ENCODE measurements at regions not wholly inside any gene's neighbourhood (a gene's known extent, or its start where the extent isn't known, plus 50 kb on each side); places are given as distances from the start of the nearest gene placed in this dataset.

DNA sequence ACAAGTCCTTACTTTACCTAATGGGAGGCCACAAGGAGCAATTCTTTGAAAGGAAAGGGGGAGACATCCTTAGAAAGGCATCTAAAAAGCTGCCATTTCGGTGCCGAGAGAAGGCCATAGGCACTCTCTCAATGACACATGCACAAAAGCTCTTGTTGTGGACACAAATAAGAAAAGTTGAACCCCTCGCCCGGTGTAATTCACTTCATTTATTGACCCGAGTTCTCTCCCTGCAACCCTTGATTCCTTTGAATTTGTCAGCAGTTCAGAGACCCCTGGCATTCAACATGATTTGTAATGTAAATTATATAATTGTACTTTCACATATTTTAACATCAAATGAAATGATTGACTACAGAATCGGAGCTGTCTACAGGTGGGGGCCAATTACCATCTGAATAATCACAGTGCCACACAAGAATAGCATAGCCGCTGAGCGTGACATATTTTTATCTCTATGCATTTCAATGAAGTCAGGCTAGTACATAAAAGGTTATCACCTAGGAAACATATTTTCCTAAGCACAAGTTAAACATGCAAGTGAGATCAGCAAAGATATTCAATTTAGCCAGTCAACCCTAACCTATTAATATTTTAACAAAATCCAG lies 66.7 kb downstream of the IRX6 start:
- TF ChIP-seq, protein P1, sequence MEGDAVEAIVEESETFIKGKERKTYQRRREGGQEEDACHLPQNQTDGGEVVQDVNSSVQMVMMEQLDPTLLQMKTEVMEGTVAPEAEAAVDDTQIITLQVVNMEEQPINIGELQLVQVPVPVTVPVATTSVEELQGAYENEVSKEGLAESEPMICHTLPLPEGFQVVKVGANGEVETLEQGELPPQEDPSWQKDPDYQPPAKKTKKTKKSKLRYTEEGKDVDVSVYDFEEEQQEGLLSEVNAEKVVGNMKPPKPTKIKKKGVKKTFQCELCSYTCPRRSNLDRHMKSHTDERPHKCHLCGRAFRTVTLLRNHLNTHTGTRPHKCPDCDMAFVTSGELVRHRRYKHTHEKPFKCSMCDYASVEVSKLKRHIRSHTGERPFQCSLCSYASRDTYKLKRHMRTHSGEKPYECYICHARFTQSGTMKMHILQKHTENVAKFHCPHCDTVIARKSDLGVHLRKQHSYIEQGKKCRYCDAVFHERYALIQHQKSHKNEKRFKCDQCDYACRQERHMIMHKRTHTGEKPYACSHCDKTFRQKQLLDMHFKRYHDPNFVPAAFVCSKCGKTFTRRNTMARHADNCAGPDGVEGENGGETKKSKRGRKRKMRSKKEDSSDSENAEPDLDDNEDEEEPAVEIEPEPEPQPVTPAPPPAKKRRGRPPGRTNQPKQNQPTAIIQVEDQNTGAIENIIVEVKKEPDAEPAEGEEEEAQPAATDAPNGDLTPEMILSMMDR (IDR thresholded peaks at IDR 0.05; ENCODE audit: low read depth, low read length): no peak
- no peak overlapping the region for H3K4me3 ChIP-seq (replicated peaks in 1 of 2; ENCODE audit: low read depth in 2 of 2, low read length in 2 of 2)
- DNase-seq (ENCODE audit: low read depth in 2 of 2): no peak

DNA sequence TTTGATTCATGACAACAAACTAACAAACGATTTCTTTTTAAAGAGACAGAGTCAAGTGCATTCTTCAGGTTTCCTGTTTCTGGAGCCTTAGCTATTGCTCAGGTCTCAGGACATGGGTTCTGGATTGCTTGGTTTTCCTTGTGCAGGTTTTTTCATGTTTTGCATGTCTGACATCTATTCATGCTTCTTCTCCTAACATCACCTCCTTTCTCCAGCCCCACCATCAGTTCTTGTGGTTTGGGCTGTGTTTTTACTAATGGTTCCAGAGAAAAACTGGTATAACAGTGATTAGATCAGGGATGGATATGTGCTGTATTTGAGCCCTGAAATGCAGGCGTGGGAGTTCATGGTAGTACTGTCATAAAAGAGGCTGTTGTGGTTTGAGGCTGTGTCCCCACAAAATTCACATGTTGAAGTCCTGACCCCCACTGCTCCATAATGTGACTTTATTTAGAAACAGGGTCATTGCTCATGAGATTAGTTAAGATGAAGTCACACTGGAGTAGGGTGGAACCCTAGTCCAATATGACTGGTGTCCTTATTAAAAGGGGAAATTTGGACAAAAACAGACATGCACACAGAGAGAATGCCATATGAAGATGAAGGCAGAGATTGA lies 67.9 kb downstream of the IRX6 start:
- DNase-seq (ENCODE audit: low read depth in 2 of 2): no peak
- no peak overlapping the region for H3K4me3 ChIP-seq (replicated peaks in 1 of 2; ENCODE audit: low read depth in 2 of 2, low read length in 2 of 2)
- TF ChIP-seq, protein P1 (IDR thresholded peaks at IDR 0.05; ENCODE audit: low read depth, low read length): no peak

DNA sequence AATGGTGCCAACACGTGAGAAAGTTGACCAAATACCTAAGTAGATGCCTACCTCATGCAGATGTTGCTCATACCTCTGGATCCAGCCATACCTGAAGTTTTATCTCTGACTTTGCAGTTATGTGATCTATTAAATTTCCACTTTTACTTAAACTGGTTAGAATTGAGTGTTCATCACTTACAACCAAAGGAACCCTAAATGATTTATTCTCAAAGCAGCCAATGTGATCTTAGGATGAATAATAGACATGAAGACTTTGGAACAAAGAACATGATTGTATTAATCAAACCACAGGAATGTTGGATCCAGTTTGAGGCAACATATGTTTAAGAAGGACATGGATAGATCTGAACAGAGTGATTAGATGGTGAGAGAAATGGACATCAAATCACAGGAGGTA lies 68.7 kb downstream of the IRX6 start:
- no peak overlapping the region for H3K4me3 ChIP-seq (replicated peaks in 1 of 2; ENCODE audit: low read depth in 2 of 2, low read length in 2 of 2)

DNA sequence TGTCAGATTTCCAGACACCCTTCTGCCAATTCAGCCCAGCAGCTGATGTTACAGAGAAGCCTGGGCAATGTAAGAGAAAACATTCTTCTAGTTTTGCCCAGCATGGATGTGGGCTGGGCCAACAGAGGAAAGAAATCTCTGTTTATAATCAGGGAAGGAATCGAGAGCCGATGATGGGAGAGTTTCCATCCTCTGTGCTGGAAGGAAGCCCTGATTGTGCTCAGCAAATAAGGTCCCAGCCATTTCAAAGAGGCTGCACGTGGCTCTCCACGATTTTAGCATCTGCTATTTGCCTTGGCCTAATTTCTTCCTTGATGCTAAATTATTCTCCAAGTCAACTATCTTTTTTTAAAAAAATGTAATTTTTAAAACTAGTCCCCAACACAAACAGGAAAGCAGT lies 70.0 kb downstream of the IRX6 start:
- no peak for DNase-seq (ENCODE audit: low read depth in 2 of 2)
- no peak overlapping the region for H3K4me3 ChIP-seq (replicated peaks in 1 of 2; ENCODE audit: low read depth in 2 of 2, low read length in 2 of 2)
- TF ChIP-seq, protein P1 (IDR thresholded peaks at IDR 0.05; ENCODE audit: low read depth, low read length): no peak

More for the DNA sequence above, 68.7 kb downstream of the IRX6 start:
- TF ChIP-seq, protein P1 (IDR thresholded peaks at IDR 0.05; ENCODE audit: low read depth, low read length): no peak
- DNase-seq (ENCODE audit: low read depth in 2 of 2): no peak

DNA sequence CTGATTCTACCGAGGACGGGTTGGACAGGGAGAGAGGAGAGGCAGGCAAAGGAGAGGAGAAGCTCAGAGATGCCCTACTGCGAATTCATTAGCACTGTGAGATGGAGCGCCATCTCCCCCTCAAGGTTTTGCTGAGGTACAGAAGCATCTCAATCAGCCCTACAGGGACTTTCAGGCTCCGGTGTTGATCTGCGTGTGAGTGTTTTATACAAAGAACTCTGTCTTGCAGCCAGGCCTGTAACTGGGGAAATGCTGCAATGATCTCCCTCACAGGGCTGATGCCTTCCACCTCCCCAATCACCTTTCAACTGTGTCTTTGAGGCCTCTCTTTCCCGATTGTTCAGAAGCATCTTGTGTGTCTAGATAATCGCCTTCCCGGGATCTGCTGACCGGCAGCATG lies 74.8 kb downstream of the IRX6 start:
- TF ChIP-seq, protein P1 (IDR thresholded peaks at IDR 0.05; ENCODE audit: low read depth, low read length): no peak
- DNase-seq (ENCODE audit: low read depth in 2 of 2): no peak
- H3K4me3 ChIP-seq (replicated peaks in 1 of 2; ENCODE audit: low read depth in 2 of 2, low read length in 2 of 2): no peak overlapping the region

DNA sequence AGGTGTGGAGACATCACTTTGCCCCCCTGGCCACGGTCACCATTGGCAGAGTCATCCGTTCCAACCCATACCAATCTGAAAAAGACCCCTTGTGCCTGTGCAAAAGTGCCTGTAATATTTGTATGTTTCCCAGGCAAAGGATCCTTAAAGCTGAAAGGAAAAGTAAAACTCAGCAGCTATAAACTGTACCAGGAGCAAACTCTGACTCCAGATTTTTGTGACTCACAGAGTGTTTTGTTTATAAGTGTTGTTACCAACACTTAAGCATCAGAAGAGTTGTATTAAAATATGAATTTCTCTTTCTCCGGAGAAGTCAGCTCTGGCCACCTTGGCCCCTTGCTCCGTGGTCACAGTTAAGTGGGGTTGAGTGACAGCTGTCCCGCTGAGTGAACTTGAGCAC lies 75.9 kb downstream of the IRX6 start:
- TF ChIP-seq, protein P1 (IDR thresholded peaks at IDR 0.05; ENCODE audit: low read depth, low read length): no peak
- no peak for DNase-seq (ENCODE audit: low read depth in 2 of 2)
- H3K4me3 ChIP-seq (replicated peaks in 1 of 2; ENCODE audit: low read depth in 2 of 2, low read length in 2 of 2): no peak overlapping the region

DNA sequence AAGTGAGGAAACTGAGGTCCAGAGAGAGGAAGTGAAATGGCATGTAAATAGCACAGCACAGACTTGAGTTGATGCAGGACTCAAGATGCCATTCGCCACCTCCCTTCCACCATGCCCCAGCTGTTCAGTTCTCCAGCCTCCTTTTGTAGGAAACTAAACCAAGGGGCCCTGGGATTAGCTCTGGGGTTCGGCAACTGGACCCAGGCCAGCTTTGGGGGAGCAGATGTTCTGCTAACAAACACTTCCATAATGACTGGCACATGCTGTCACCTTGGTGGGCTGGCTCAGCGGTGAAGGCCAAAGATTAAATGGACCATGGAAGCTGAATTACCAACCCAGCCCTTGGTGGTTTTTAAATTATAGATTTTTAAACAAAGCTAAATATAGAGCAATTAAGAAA lies 77.0 kb downstream of the IRX6 start:
- TF ChIP-seq, protein P1 (IDR thresholded peaks at IDR 0.05; ENCODE audit: low read depth, low read length): no peak
- DNase-seq (ENCODE audit: low read depth in 2 of 2): no peak
- H3K4me3 ChIP-seq (replicated peaks in 1 of 2; ENCODE audit: low read depth in 2 of 2, low read length in 2 of 2): no peak overlapping the region

Data from cardiac fibroblast (primary cell).